Activated CD4-positive, alpha-beta T cell treated with anti-CD3 and anti-CD28 coated beads for 36 hours (primary cell): ENCODE measurements at regions not wholly inside any gene's neighbourhood (a gene's known extent, or its start where the extent isn't known, plus 50 kb on each side); places are given as distances from the start of the nearest gene placed in this dataset.

Source experiments
- ATAC-seq: fragments of 200-7000 bp; cut with Tn5 transposase; one replicate; pipeline ENCODE4 v1.10.0; 2021; ENCODE audit warnings: mild to moderate bottlenecking, moderate library complexity
- CTCF ChIA-PET: fragments of 350-600 bp; sonication (Branson Sonifier 250); formaldehyde crosslinking; loops from one replicate; lab custom pipeline; 2021; ENCODE audit warnings: antibody characterized with exemption; lab: Charles Lee
- POLR2A ChIA-PET: fragments of 350-600 bp; sonication (Branson Sonifier 250); formaldehyde crosslinking; loops from one replicate; lab custom pipeline; 2021; ENCODE audit warnings: antibody characterized with exemption, inconsistent platforms; lab: Charles Lee
- DNase-seq: peaks from one replicate; pipeline ENCODE4 v3.0.0-alpha.2; 2020
- H3K27ac Mint-ChIP-seq: one replicate; pipeline ENCODE4 v1.8.0; 2021; ENCODE audit warnings: mixed read lengths
- H3K27me3 Mint-ChIP-seq: one replicate; pipeline ENCODE4 v1.8.0; 2021; ENCODE audit warnings: mixed read lengths
- H3K36me3 Mint-ChIP-seq: one replicate; pipeline ENCODE4 v1.8.0; 2021; ENCODE audit warnings: low read depth, mixed read lengths
- H3K4me1 Mint-ChIP-seq: one replicate; pipeline ENCODE4 v1.8.0; 2021; ENCODE audit warnings: mixed read lengths
- H3K4me3 Mint-ChIP-seq: one replicate; pipeline ENCODE4 v1.8.0; 2021; ENCODE audit warnings: mild to moderate bottlenecking, moderate library complexity, mixed read lengths
- H3K9me3 Mint-ChIP-seq: one replicate; pipeline ENCODE4 v1.8.0; 2021; ENCODE audit warnings: low read depth, mixed read lengths
- intact Hi-C, 2 experiments: fragments of 100-400 bp; cut with DNase I in 1 of 2; cut with micrococcal nuclease in 1 of 2; formaldehyde crosslinking; loops; one replicate each; pipeline versions ENCODE4 v1.14.2 to v1.15.1; 2022 to 2024; cut with DNase I, micrococcal nuclease

DNA sequence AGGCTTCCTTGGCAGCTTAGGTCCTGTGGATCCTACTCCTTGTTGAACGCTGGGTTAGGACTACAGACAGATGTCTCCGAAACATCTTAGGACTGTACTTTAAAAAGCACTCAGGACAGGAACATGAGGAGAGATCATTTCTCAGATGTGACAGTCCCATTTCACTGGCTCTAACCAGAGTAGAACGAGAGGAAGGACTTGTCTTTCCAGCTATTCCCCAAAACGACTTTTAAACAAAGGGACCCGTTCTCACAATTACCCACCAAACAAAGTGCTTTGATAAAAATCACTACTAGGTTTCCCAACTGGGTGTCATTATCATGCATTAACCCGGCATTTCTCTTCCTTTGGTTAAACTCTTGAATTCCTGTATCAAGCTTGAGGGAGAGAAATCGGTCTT, 84.7 kb upstream of the BARX2 start:
- CTCF ChIA-PET: interaction anchor here (1.0 kb wide), 1 partner anchor 12 kb away, joined by 4 read pairs; no protein-coding TSS in a partner anchor
- H3K27me3 Mint-ChIP-seq: peaks cover 18% of the 10 kb centered on the region

DNA sequence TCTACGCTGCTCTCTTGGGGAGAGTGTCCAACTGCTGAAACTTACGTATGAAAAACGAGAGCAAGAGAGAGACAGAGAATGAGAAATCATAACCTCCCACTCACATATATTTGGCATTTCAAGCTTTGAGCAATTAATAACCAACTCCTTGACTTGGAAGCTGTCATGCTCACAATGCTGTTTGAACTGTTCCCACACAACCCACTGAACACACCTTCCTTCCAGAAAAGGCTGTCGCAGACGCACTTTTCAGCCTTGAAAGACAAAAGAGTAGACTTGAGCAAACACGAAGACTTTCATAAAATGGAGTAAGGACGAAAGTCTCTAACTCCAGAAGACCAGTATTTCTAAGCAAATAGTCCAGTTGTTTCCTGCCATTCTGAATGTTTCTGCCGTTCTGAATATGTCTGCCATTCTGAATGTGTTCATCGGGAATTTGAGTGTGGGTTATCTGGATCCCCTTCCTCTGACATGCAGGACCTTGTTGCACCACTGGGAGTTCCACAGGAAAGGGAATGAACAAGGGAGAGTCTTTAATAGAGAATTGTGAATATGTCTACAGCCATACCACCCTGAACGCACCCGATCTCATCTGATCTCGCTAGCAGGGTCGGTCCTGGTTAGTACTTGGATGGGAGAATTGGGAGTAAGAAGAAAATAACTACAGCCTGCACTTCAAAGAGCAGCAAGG, 86.2 kb upstream of the BARX2 start:
- ChIA-PET POLR2A (no interaction called here), CTCF (no interaction called here)
- H3K36me3 Mint-ChIP-seq: no peaks in the 10 kb centered on the region
- no peaks in the 10 kb centered on the region for H3K9me3 Mint-ChIP-seq
- intact Hi-C loops: no loop called here
- no peak for ATAC-seq
- no peak overlapping the region for H3K27ac Mint-ChIP-seq
- peaks cover 18% of the 10 kb centered on the region for H3K27me3 Mint-ChIP-seq
- DNase-seq: no peak
- H3K4me1 Mint-ChIP-seq: no peaks in the 10 kb centered on the region
- H3K4me3 Mint-ChIP-seq: no peak overlapping the region

More for the DNA sequence above, 84.7 kb upstream of the BARX2 start:
- no peak for DNase-seq
- no peak overlapping the region for H3K4me3 Mint-ChIP-seq
- no peak for ATAC-seq
- H3K27ac Mint-ChIP-seq: no peak overlapping the region
- H3K9me3 Mint-ChIP-seq: no peaks in the 10 kb centered on the region
- no peaks in the 10 kb centered on the region for H3K36me3 Mint-ChIP-seq
- peaks cover 2% of the 10 kb centered on the region for H3K4me1 Mint-ChIP-seq
- intact Hi-C loops: no loop called here
- POLR2A ChIA-PET: no interaction called here

DNA sequence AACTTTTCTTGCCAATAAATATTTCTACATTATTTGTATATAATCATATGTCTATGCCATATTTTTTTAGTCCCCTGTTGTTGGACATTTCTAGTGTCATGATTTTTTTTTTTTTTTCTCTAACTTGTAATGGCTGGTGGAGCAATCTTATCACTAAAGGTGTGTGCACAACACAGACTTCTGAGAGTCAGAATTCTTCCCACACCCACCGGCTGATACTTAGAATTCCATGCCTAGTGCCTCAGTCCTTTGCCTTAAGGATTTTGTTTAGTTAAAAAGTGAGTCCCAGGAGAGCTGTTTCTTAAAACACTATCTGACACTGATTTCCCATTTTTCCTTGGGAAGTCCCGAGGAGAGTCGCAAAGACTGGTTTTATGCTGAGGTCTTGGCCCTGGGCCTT, 87.7 kb upstream of the BARX2 start:
- H3K27me3 Mint-ChIP-seq: peaks cover 18% of the 10 kb centered on the region
- ChIA-PET CTCF (no interaction called here), POLR2A (no interaction called here)
- intact Hi-C loops: no loop called here
- H3K27ac Mint-ChIP-seq: no peak overlapping the region
- no peak for DNase-seq
- peaks cover 8% of the 10 kb centered on the region for H3K4me1 Mint-ChIP-seq
- H3K4me3 Mint-ChIP-seq: no peak overlapping the region
- ATAC-seq: no peak
- no peaks in the 10 kb centered on the region for H3K36me3 Mint-ChIP-seq
- H3K9me3 Mint-ChIP-seq: no peaks in the 10 kb centered on the region

DNA sequence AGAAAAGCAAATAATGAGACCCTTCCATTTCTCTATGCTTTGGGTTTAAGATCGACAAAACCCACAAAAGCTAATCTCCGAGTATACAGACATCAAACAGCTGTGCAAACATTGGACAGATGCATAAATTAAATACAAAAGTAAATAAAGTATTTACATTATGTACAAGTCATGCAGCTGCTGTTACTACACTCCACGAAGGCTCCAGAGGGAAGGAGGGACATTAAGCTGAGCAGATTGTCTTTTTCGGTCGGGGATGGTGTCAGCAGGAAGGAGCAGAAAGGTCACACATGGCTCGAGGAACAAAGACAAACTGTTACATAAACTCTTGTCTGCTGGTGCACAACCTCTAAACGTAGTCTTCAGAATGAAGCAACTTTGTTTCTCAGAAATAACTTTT, 88.8 kb upstream of the BARX2 start:
- DNase-seq: no peak
- CTCF ChIA-PET: interaction anchor here (0.6 kb wide), 1 partner anchor 154 kb away, joined by 4 read pairs; no protein-coding TSS in a partner anchor
- no peak for ATAC-seq
- H3K27ac Mint-ChIP-seq: no peak overlapping the region
- no peaks in the 10 kb centered on the region for H3K9me3 Mint-ChIP-seq
- H3K4me1 Mint-ChIP-seq: peaks cover 13% of the 10 kb centered on the region
- peaks cover 18% of the 10 kb centered on the region for H3K27me3 Mint-ChIP-seq
- no peak overlapping the region for H3K4me3 Mint-ChIP-seq
- POLR2A ChIA-PET: no interaction called here
- H3K36me3 Mint-ChIP-seq: no peaks in the 10 kb centered on the region
- intact Hi-C loops: no loop called here

DNA sequence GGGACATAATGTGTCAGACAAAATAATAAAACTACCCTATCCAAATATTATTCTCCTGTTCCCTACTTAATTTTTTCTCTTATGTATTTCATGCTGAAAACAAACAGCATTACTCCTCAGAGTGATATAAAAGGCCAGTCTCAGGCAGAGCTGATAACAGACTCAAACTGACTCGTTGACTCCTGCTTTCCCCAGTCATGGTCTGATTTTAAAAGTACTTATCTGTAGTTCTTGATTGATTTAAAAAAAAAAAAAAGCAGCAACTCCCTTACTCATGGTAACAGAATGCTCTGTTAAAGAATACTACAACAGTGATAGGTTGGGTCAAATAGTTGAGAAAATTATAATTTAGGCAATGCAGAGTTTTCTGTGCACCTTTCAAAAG, 90.3 kb upstream of the BARX2 start:
- ChIA-PET POLR2A (no interaction called here), CTCF (no interaction called here)
- DNase-seq (no peak), ATAC-seq (no peak)
- intact Hi-C loops: no loop called here
- Mint-ChIP-seq H3K4me1 (peaks cover 21% of the 10 kb centered on the region), H3K27me3 (peaks cover 20% of the 10 kb centered on the region), H3K36me3 (no peaks in the 10 kb centered on the region), H3K4me3 (no peak overlapping the region), H3K27ac (no peak overlapping the region), H3K9me3 (no peaks in the 10 kb centered on the region)

DNA sequence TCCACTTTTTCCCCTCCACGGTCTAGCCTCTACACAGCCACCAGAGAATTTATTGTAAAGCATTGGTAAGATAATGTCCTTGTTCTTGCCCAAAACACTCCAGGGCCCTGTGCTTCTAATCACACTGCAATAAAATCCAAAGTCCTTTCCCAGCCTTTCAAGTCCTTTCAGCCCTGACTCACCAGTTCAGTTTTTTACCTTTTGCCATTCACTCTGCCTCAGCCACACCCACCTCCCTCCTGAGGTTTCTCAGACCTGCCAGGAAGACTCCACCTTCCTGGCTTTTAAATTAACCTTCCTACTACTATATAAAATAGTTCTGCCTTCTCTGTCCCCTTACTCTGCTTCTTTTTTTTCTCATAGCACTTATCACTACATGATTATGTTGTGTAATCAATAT, 91.0 kb upstream of the ARHGAP32 start:
- ATAC-seq (no peak), DNase-seq (no peak)
- Mint-ChIP-seq H3K27ac (no peak overlapping the region), H3K4me3 (no peak overlapping the region), H3K27me3 (peaks cover 6% of the 10 kb centered on the region), H3K36me3 (no peaks in the 10 kb centered on the region), H3K4me1 (peaks cover 29% of the 10 kb centered on the region), H3K9me3 (no peaks in the 10 kb centered on the region)
- CTCF ChIA-PET: no interaction called here
- POLR2A ChIA-PET: no interaction called here
- intact Hi-C loops: no loop called here

DNA sequence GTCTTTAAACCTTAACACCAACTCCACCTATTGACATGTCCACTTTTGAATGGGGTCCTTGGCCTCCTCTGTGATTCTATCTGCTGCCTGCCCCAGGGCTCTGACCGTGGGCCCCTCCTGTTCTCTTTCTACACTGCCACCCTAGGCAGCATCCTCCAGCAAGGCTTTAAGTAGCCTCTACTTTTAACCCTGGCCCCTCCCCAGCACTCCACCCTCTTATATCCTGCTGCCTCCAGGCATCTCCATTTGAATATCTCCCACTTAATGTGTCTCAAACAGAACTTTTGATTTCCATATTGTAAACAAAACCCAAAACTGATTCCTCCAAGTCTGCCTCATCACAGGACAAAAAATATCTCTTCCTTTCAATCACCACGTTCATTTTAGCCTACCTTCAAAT, 90.5 kb upstream of the ARHGAP32 start:
- no peak for DNase-seq
- Mint-ChIP-seq H3K27me3 (peaks cover 10% of the 10 kb centered on the region), H3K4me1 (peaks cover 35% of the 10 kb centered on the region), H3K9me3 (no peaks in the 10 kb centered on the region), H3K36me3 (no peaks in the 10 kb centered on the region), H3K27ac (no peak overlapping the region), H3K4me3 (no peak overlapping the region)
- CTCF ChIA-PET: interaction anchor here (0.5 kb wide), 1 partner anchor 1477 kb away, joined by 3 read pairs; no protein-coding TSS in a partner anchor
- intact Hi-C loops: no loop called here
- no peak for ATAC-seq
- POLR2A ChIA-PET: interaction anchor here (0.6 kb wide), 1 partner anchor 720 kb away, joined by 3 read pairs; the partner anchor contains the start of gene PRDM10

DNA sequence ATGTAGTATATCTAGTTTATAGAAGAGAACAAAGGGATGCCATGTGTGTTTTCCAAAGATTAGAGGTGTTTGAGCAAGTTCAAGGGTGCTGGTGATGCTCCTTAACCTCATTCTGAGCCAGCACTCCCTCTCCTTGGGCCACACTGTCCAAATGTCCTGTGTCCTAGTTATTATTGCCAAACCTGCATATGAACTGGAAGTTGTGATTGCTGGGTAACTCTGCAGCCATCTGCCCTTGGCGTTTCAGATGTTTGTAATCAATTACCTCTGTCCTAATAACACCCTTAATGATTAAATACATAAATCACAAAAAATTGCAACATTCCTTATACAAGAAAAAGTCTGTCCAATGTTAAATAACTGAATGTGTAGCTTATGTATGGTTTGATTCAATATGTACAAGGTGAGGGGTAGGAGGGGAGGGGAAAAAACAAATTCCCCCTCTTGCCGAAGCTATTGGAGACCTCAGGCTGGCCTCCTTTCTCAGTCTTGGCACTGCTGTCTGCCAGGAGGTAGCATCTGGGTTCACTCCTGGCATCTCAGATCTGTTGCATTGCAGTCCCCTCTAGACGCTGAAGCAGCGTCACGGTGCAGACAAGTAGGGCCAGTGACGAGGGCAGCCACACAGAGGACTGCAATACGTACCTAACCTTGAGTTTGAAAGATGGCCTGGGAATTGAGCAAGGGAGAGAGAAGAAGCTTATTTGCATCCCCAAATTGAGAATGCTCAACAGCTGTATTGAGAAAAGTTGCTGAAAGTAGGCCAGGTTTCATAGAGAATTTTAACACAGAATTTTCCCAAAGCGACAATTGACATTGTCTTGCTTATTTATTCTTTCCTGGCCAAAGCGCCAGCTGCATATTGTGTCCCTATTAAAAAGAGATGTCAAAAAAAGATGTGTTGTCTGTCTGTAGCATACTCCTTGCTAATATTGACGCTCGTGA, 89.6 kb upstream of the ARHGAP32 start:
- Mint-ChIP-seq H3K27ac (no peak overlapping the region), H3K36me3 (no peaks in the 10 kb centered on the region), H3K4me1 (peaks cover 41% of the 10 kb centered on the region), H3K9me3 (no peaks in the 10 kb centered on the region), H3K27me3 (peaks cover 17% of the 10 kb centered on the region), H3K4me3 (no peak overlapping the region)
- DNase-seq: no peak
- POLR2A ChIA-PET: interaction anchor here (0.6 kb wide), 1 partner anchor 721 kb away, joined by 3 read pairs; the partner anchor contains the start of gene PRDM10
- ATAC-seq: no peak
- intact Hi-C loops: loop anchor here in 1 of 2 experiments (2.0 kb wide), 1 partner anchor 319 kb away; no protein-coding TSS in a partner anchor
- CTCF ChIA-PET: interaction anchor here (0.5 kb wide), 1 partner anchor 1477 kb away, joined by 3 read pairs; no protein-coding TSS in a partner anchor

DNA sequence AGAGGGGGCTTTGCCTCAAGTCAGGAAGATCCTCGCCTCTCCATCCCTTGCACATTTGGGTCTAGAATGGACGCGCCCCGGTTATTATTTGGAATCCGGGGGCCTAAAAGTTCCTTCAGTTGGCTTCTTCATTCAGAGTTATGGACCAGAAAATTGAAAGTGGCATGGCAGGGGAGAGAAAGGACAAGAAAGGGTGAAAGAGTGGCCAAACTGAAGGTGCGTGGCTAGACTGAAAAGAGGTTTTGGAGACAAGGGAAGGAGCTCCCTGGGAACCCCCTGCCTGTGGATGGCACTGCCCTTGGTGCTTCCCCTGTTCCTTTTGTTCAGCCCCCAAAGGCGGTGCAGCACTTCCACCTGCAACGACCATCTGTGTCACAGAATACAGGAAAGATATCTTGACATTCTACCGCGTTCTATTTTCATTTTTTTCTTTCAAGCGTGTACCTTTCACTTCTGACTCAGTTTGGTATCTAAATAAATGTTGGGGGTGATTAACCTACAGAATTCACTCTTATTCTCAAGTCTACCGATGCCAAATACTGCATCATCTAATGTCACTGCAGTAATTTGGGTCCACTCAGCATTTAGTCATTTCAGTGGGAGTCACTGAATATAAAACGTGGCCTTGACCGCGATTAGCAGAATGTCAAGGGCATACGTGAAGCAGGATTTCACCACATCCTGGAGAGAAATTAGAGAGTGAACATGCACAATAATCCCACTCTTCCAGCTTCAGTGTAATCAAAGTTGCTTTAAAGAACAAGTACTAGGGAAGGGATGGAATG, 88.1 kb upstream of the ARHGAP32 start:
- ATAC-seq (peak; percentile 84), DNase-seq (peak; percentile 68)
- Mint-ChIP-seq H3K27ac (peak overlapping the region; percentile 90), H3K4me3 (peak overlapping the region; percentile 76), H3K36me3 (no peaks in the 10 kb centered on the region), H3K9me3 (no peaks in the 10 kb centered on the region), H3K4me1 (peaks cover 41% of the 10 kb centered on the region), H3K27me3 (peaks cover 14% of the 10 kb centered on the region)
- intact Hi-C loops: loop anchor here (1.0 to 2.0 kb wide), 2 partner anchors 33 to 317 kb away; no protein-coding TSS in a partner anchor
- CTCF ChIA-PET: no interaction called here
- POLR2A ChIA-PET: no interaction called here

DNA sequence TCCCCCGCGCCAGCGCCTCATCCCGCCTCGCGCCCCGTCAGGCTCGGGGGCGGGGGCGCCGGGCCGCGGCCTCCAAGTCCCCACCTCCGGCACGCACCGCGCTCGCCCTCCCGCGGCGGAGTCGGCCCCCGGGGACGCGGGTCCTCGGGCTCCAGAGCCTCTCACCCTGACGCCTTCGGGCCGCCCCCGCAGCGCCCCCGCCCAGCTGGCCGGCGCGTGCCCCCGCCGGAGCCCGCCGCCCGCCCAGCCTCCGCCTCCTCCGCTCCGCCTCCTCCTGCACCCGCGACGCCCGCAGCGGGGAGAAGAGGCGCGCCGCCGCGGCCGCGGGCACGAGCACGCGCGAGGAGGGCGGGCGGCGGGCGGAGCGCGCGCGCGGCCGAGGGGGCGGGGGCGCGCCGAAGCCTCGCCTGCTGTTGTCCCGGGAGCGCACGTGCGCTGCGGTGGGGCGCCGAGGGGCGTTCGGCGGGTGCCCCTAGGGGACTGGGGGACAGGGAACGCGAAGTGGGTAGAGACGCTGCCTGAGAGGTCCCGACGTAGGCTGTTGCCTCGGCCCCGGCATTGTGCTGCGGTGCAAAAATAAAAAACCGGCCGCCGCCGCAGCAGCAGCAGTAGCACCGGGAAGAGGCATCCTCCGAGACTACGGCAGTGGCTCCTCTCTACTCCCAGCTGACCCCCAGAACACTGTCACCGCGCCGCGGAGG, 87.4 kb upstream of the ARHGAP32 start:
- DNase-seq (peak; percentile 79), ATAC-seq (peak; percentile 30)
- Mint-ChIP-seq H3K4me1 (peaks cover 41% of the 10 kb centered on the region), H3K27ac (peak overlapping the region; percentile 90), H3K4me3 (peak overlapping the region; percentile 76), H3K27me3 (peaks cover 14% of the 10 kb centered on the region), H3K36me3 (no peaks in the 10 kb centered on the region), H3K9me3 (no peaks in the 10 kb centered on the region)
- CTCF ChIA-PET: no interaction called here
- intact Hi-C loops: loop anchor here (1.0 to 10.0 kb wide), 9 partner anchors 32 to 1638 kb away; partner anchors contain the start of genes NFRKB (in 1 of the 2), PRDM10 (in 1 of the 2), SNX19 (in 1 of the 2) and ZBTB44 (in 1 of the 2)
- POLR2A ChIA-PET: no interaction called here
